ENCODE measurements at regions not wholly inside any gene's neighbourhood (a gene's known extent, or its start where the extent isn't known, plus 50 kb on each side); places are given as distances from the start of the nearest gene placed in this dataset.

- ATAC-seq (ENCODE audit: low read depth) (no peak), DNase-seq (no peak)
- H3K36me3 Mint-ChIP-seq (ENCODE audit: low read depth), result no peaks in the 10 kb centered on the region
- POLR2A ChIA-PET, result no interaction called here
- intact Hi-C loops (cut with micrococcal nuclease), result no loop called here
- TF ChIP-seq CTCF (IDR thresholded peaks at IDR 0.05), result no peak
- no peaks in the 10 kb centered on the region for H3K4me1 Mint-ChIP-seq
- no peaks in the 10 kb centered on the region for H3K27me3 Mint-ChIP-seq
- no peak overlapping the region for H3K4me3 Mint-ChIP-seq
- CTCF ChIA-PET, result no interaction called here
- H3K27ac Mint-ChIP-seq, result no peak overlapping the region
- H3K9me3 Mint-ChIP-seq, result no peaks in the 10 kb centered on the region
These were observed 272.6 kb upstream of the HSF2 start for GRCh38 chr6:122126894-122127293.

GRCh38 chr6:122128445-122128844 is 271.0 kb upstream of the HSF2 start:
- POLR2A ChIA-PET, result no interaction called here

GRCh38 chr6:122129313-122130025 is 270.0 kb upstream of the HSF2 start:
- Mint-ChIP-seq H3K27me3 (no peaks in the 10 kb centered on the region), H3K4me1 (no peaks in the 10 kb centered on the region), H3K9me3 (no peaks in the 10 kb centered on the region), H3K27ac (no peak overlapping the region), H3K36me3 (ENCODE audit: low read depth) (no peaks in the 10 kb centered on the region), H3K4me3 (no peak overlapping the region)
- DNase-seq, result no peak
- TF ChIP-seq CTCF (IDR thresholded peaks at IDR 0.05), result no peak
- ATAC-seq (ENCODE audit: low read depth), result no peak
- intact Hi-C loops (cut with micrococcal nuclease), result no loop called here
- ChIA-PET CTCF (no interaction called here), POLR2A (no interaction called here)

More at GRCh38 chr6:122128445-122128844, 271.0 kb upstream of the HSF2 start:
- no peak for TF ChIP-seq CTCF (IDR thresholded peaks at IDR 0.05)
- H3K4me1 Mint-ChIP-seq, result no peaks in the 10 kb centered on the region
- no peak overlapping the region for H3K4me3 Mint-ChIP-seq
- ATAC-seq (ENCODE audit: low read depth) (no peak), DNase-seq (no peak)
- H3K36me3 Mint-ChIP-seq (ENCODE audit: low read depth), result no peaks in the 10 kb centered on the region
- CTCF ChIA-PET, result no interaction called here
- no peak overlapping the region for H3K27ac Mint-ChIP-seq
- intact Hi-C loops (cut with micrococcal nuclease), result no loop called here
- no peaks in the 10 kb centered on the region for H3K27me3 Mint-ChIP-seq
- H3K9me3 Mint-ChIP-seq, result no peaks in the 10 kb centered on the region

GRCh38 chr6:122130026-122130348 is 269.5 kb upstream of the HSF2 start:
- CTCF ChIA-PET, result no interaction called here

GRCh38 chr6:122130518-122130917 is 268.9 kb upstream of the HSF2 start:
- intact Hi-C loops (cut with micrococcal nuclease), result no loop called here
- ChIA-PET CTCF (no interaction called here), POLR2A (no interaction called here)
- no peak overlapping the region for H3K4me3 Mint-ChIP-seq
- no peaks in the 10 kb centered on the region for H3K36me3 Mint-ChIP-seq (ENCODE audit: low read depth)
- no peak for ATAC-seq (ENCODE audit: low read depth)
- H3K27ac Mint-ChIP-seq, result no peak overlapping the region
- TF ChIP-seq CTCF (IDR thresholded peaks at IDR 0.05), result no peak
- no peaks in the 10 kb centered on the region for H3K4me1 Mint-ChIP-seq
- DNase-seq, result no peak
- no peaks in the 10 kb centered on the region for H3K27me3 Mint-ChIP-seq
- H3K9me3 Mint-ChIP-seq, result no peaks in the 10 kb centered on the region

More at GRCh38 chr6:122130026-122130348, 269.5 kb upstream of the HSF2 start:
- Mint-ChIP-seq H3K36me3 (ENCODE audit: low read depth) (no peaks in the 10 kb centered on the region), H3K4me1 (no peaks in the 10 kb centered on the region), H3K4me3 (no peak overlapping the region), H3K27ac (no peak overlapping the region), H3K9me3 (no peaks in the 10 kb centered on the region), H3K27me3 (no peaks in the 10 kb centered on the region)
- DNase-seq (no peak), ATAC-seq (ENCODE audit: low read depth) (no peak)
- POLR2A ChIA-PET, result no interaction called here
- intact Hi-C loops (cut with micrococcal nuclease), result no loop called here
- TF ChIP-seq CTCF (IDR thresholded peaks at IDR 0.05), result no peak

All from activated B cell treated with CpG ODN at 0.5 μM for 24 hours (primary cell).